ENCODE measurements at regions not wholly inside any gene's neighbourhood (a gene's known extent, or its start where the extent isn't known, plus 50 kb on each side); places are given as distances from the start of the nearest gene placed in this dataset.

DNA sequence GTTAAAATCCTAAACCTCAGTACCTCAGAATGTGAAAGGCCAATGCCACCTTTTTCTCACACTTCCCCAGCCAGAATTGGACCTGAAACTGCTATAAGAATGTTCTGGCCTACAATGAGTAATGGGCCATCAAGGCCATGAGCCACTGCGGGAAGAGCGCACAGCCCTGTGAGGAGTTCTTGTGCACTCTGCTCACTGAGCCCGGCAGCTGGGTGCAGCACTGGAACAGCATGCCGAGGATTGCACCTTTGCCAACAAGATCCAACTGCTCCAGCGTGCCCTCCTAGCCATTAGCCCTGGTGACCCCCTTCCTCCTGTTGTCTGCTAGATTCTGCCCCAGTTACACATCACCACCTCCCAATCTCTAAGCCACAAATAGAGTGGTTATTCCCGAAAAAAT is 758.1 kb downstream of the PRELID2 start:
- Histone ChIP-seq H3K9me3 (ENCODE audit: control insufficient read depth, low read depth, low read length) (no peaks in the 10 kb centered on the region), H3K4me2 (ENCODE audit: control insufficient read depth, extremely low read depth, insufficient read depth, low read depth, low read length) (no peak overlapping the region), H2AFZ (ENCODE audit: control insufficient read depth, low read length) (no peak overlapping the region), H3K36me3 (ENCODE audit: control insufficient read depth in 2 of 2, extremely low read depth in 1 of 2, insufficient read depth in 2 of 2, low read length in 2 of 2) (no peaks in the 10 kb centered on the region), H3K4me1 (ENCODE audit: control insufficient read depth, extremely low read depth, insufficient read depth, low read length) (no peaks in the 10 kb centered on the region), H3K9me1 (ENCODE audit: control insufficient read depth, extremely low read depth, insufficient read depth, low read length) (no peaks in the 10 kb centered on the region), H3K27ac (ENCODE audit: control insufficient read depth, insufficient read depth, low read length) (no peak overlapping the region), H3K9ac (ENCODE audit: control insufficient read depth, extremely low read depth, insufficient read depth, low read length) (no peak overlapping the region), H3K4me3 (ENCODE audit: control insufficient read depth in 2 of 3, extremely low read depth in 1 of 3, insufficient read depth in 2 of 3, low read depth in 1 of 3, low read length in 3 of 3) (no peak overlapping the region), H4K20me1 (ENCODE audit: control insufficient read depth, extremely low read depth, insufficient read depth, low read length) (no peaks in the 10 kb centered on the region), H3K27me3 (ENCODE audit: control insufficient read depth, extremely low read depth, insufficient read depth, low read length) (no peaks in the 10 kb centered on the region), H3K79me2 (ENCODE audit: control insufficient read depth, insufficient read depth, low read length) (no peaks in the 10 kb centered on the region)
- DNase-seq (ENCODE audit: low read depth, low spot score): no peak
- no peak for TF ChIP-seq CTCF (optimal IDR thresholded peaks at IDR 0.05 in 1 of 3, IDR thresholded peaks at IDR 0.05 in 1 of 3, conservative IDR thresholded peaks at IDR 0.05 in 1 of 3; ENCODE audit: extremely low read depth in 1 of 3, insufficient read depth in 2 of 3, low read length in 3 of 3)
- no peak for TF ChIP-seq EZH2 (IDR thresholded peaks at IDR 0.05; ENCODE audit: low read length)
- dilution Hi-C loops (cut with MboI; ENCODE audit: extremely low pct_ligation_motif_present, low sequenced_read_pairs): no loop called here
- no peak for FAIRE-seq

DNA sequence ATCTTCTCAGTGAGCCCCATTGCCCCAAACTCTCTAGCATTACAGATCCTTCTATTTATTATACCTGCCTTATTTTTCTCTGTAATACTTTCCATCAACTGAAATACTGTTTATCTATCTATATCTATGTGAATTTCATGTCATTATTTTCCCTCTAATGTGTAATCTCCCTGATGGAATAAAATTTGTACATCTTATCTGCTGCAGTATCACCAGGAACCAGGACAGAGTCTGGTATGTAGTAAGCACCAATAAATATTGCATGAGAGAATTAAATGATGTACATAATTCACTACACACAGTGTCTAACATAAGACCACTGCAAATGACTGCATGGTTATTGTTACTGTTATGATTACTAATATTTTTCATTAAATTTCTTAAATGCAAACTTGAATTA is 759.1 kb downstream of the PRELID2 start:
- Histone ChIP-seq H3K4me3 (ENCODE audit: control insufficient read depth in 2 of 3, extremely low read depth in 1 of 3, insufficient read depth in 2 of 3, low read depth in 1 of 3, low read length in 3 of 3) (no peak overlapping the region), H3K79me2 (ENCODE audit: control insufficient read depth, insufficient read depth, low read length) (no peaks in the 10 kb centered on the region), H3K36me3 (ENCODE audit: control insufficient read depth in 2 of 2, extremely low read depth in 1 of 2, insufficient read depth in 2 of 2, low read length in 2 of 2) (no peaks in the 10 kb centered on the region), H3K4me1 (ENCODE audit: control insufficient read depth, extremely low read depth, insufficient read depth, low read length) (no peaks in the 10 kb centered on the region), H2AFZ (ENCODE audit: control insufficient read depth, low read length) (no peak overlapping the region), H3K27me3 (ENCODE audit: control insufficient read depth, extremely low read depth, insufficient read depth, low read length) (no peaks in the 10 kb centered on the region), H3K9ac (ENCODE audit: control insufficient read depth, extremely low read depth, insufficient read depth, low read length) (no peak overlapping the region), H3K27ac (ENCODE audit: control insufficient read depth, insufficient read depth, low read length) (no peak overlapping the region), H3K4me2 (ENCODE audit: control insufficient read depth, extremely low read depth, insufficient read depth, low read depth, low read length) (no peak overlapping the region), H3K9me3 (ENCODE audit: control insufficient read depth, low read depth, low read length) (no peaks in the 10 kb centered on the region), H4K20me1 (ENCODE audit: control insufficient read depth, extremely low read depth, insufficient read depth, low read length) (no peaks in the 10 kb centered on the region), H3K9me1 (ENCODE audit: control insufficient read depth, extremely low read depth, insufficient read depth, low read length) (no peaks in the 10 kb centered on the region)
- dilution Hi-C loops (cut with MboI; ENCODE audit: extremely low pct_ligation_motif_present, low sequenced_read_pairs): no loop called here
- no peak for FAIRE-seq
- no peak for DNase-seq (ENCODE audit: low read depth, low spot score)
- TF ChIP-seq EZH2 (IDR thresholded peaks at IDR 0.05; ENCODE audit: low read length) (no peak), CTCF (optimal IDR thresholded peaks at IDR 0.05 in 1 of 3, IDR thresholded peaks at IDR 0.05 in 1 of 3, conservative IDR thresholded peaks at IDR 0.05 in 1 of 3; ENCODE audit: extremely low read depth in 1 of 3, insufficient read depth in 2 of 3, low read length in 3 of 3) (no peak)

Measured in keratinocyte (primary cell).